B cell (primary cell): ENCODE measurements at regions not wholly inside any gene's neighbourhood (a gene's known extent, or its start where the extent isn't known, plus 50 kb on each side); places are given as distances from the start of the nearest gene placed in this dataset.

Source experiments
- CTCF ChIP-seq: fragments of 200-600 bp; IDR thresholded peaks from one replicate; pipeline ENCODE4 v1.8.0; 2022; ENCODE audit warnings: antibody characterized with exemption, mild to moderate bottlenecking
- EZH2 ChIP-seq: IDR thresholded peaks from 2 replicates; pipeline ENCODE4 v1.6.1; 2012; ENCODE audit warnings: borderline replicate concordance, low read depth, mild to moderate bottlenecking, moderate library complexity, low read length; ENCODE audit not compliant: insufficient read depth, poor library complexity, severe bottlenecking

GRCh38 chr13:31469377-31469776 is 269.6 kb downstream of the B3GLCT start:
- no peak for TF ChIP-seq CTCF
- no peak for TF ChIP-seq EZH2
